Vagina (tissue), 2 donors: ENCODE measurements at regions not wholly inside any gene's neighbourhood (a gene's known extent, or its start where the extent isn't known, plus 50 kb on each side); places are given as distances from the start of the nearest gene placed in this dataset.

Experiments
- POLR2A ChIP-seq, 2 donors: fragments of 450-650 bp; IDR thresholded peaks; one replicate each; pipeline ENCODE4 v1.6.1; 2017; ENCODE audit warnings: antibody characterized with exemption in 2 of 2, mild to moderate bottlenecking in 2 of 2, moderate library complexity in 2 of 2
- POLR2AphosphoS5 ChIP-seq, 2 donors: sonication (generic); formaldehyde crosslinking; IDR thresholded peaks; one replicate each; pipeline ENCODE4 v1.9.0; 2017; ENCODE audit warnings: antibody characterized with exemption in 2 of 2, mild to moderate bottlenecking in 2 of 2, low read depth in 1 of 2; ENCODE audit not compliant: insufficient read depth in 1 of 2
- TF ChIP-seq, protein P1 (sequence below), 3 experiments: fragments of 450-650 bp in 2 of 3; fragments of 200-600 bp in 1 of 3; sonication (generic) in 1 of 3; IDR thresholded peaks; one replicate each; pipeline ENCODE4 v1.5.1; 2017 to 2019; ENCODE audit warnings: antibody characterized with exemption in 3 of 3, mild to moderate bottlenecking in 2 of 3, moderate library complexity in 2 of 3

DNA sequence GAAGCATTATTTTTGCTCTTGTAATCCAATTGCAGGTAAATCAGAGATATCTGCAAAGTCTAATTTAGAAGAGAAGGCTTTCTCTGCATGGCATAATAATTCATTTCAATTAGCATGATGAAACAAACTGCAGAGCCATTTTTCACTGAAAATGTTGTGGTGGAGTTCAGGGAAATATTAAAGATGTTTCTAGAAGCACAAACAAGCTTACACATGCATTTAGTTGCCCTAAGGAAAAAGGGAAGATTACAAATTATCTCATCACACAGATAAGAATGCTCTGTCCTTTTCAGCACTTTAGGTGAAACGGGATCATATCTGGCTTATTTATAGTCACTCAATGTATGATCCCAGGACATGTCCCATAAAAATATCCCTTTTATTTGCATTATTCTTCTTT, 252.1 kb upstream of the TANK start:
- TF ChIP-seq, protein P1, sequence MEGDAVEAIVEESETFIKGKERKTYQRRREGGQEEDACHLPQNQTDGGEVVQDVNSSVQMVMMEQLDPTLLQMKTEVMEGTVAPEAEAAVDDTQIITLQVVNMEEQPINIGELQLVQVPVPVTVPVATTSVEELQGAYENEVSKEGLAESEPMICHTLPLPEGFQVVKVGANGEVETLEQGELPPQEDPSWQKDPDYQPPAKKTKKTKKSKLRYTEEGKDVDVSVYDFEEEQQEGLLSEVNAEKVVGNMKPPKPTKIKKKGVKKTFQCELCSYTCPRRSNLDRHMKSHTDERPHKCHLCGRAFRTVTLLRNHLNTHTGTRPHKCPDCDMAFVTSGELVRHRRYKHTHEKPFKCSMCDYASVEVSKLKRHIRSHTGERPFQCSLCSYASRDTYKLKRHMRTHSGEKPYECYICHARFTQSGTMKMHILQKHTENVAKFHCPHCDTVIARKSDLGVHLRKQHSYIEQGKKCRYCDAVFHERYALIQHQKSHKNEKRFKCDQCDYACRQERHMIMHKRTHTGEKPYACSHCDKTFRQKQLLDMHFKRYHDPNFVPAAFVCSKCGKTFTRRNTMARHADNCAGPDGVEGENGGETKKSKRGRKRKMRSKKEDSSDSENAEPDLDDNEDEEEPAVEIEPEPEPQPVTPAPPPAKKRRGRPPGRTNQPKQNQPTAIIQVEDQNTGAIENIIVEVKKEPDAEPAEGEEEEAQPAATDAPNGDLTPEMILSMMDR (IDR thresholded peaks at IDR 0.05): no peak
- TF ChIP-seq POLR2A (IDR thresholded peaks at IDR 0.05) (no peak), POLR2AphosphoS5 (IDR thresholded peaks at IDR 0.05; ENCODE audit: insufficient read depth in 1 of 2, low read depth in 1 of 2) (no peak)
